ENCODE measurements at regions not wholly inside any gene's neighbourhood (a gene's known extent, or its start where the extent isn't known, plus 50 kb on each side); places are given as distances from the start of the nearest gene placed in this dataset.

DNA sequence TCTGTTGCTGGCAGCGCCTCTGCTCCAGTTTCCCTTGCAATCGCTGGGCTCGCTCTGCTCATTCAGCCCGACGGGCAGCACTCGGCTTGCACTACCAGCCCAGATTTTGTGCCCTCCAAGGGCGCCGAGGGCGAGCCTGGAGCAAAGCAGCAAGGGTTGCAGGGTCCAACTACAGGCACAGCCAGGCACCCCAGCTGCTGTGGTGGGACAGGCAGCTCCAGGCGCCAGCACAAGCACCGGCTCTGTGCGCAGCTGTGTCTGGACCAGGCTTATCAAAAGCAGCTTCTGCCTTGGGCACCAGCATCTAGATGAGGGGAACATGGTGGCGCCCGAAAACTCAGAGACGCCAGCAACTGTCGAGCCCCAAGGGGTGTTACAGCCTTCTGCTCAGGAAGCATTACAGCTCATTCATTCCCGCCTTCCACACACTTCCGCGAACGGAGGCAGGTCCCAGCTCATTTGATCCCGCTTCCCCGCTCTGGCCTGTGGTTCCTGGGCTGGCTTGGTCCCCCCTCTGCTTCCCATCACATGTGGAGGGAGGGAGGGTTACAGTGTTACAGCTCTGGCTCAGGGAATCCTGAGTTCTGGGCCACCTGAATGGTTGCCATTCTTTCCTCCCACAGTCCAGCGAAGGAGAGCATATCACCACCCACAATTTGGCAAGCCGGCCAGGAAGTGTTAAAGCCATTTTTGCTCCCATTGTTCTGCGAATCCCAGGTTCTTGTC is 409.9 kb upstream of the ALCAM start:
- Histone ChIP-seq H3K9ac (ENCODE audit: low read depth, low read length, poor library complexity) (no peak overlapping the region), H3K14ac (ENCODE audit: low read length) (peak overlapping the region; percentile 63), H3K4ac (ENCODE audit: low read length) (no peak overlapping the region), H4K91ac (ENCODE audit: low read depth, low read length, poor library complexity) (peak overlapping the region; percentile 72), H2BK5ac (ENCODE audit: low read length) (no peak overlapping the region), H3K79me1 (ENCODE audit: low read depth, low read length) (no peaks in the 10 kb centered on the region), H2AK5ac (ENCODE audit: low read depth, low read length) (peak overlapping the region; percentile 70), H3K4me2 (ENCODE audit: insufficient read depth, low read length, poor library complexity, severe bottlenecking) (no peak overlapping the region), H2BK15ac (ENCODE audit: low read length) (no peak overlapping the region), H2AFZ (ENCODE audit: low read length) (peak overlapping the region; percentile 20), H3K27ac (replicated peaks; ENCODE audit: low read length) (no peak overlapping the region), H3K18ac (ENCODE audit: low read length) (peak overlapping the region; percentile 85), H3K36me3 (replicated peaks in 1 of 2; ENCODE audit: control insufficient read depth in 2 of 2, insufficient read depth in 2 of 2, low read length in 2 of 2) (no peaks in the 10 kb centered on the region), H3K4me1 (ENCODE audit: control insufficient read depth in 2 of 2, insufficient read depth in 1 of 2, low read depth in 1 of 2, low read length in 2 of 2) (peaks cover 0 to 5% of the 10 kb centered on the region in 2 donors), H2BK120ac (ENCODE audit: low read depth, low read length) (no peak overlapping the region), H4K8ac (ENCODE audit: low read depth, low read length) (peak overlapping the region; percentile 74), H3K9me3 (replicated peaks in 1 of 2; ENCODE audit: control insufficient read depth in 2 of 2, insufficient read depth in 1 of 2, low read depth in 1 of 2, low read length in 2 of 2) (no peaks in the 10 kb centered on the region), H3K23ac (ENCODE audit: low read depth, low read length, poor library complexity) (no peak overlapping the region), H2BK12ac (ENCODE audit: low read length) (no peak overlapping the region), H3K4me3 (ENCODE audit: low read length in 2 of 2) (peak overlapping the region in 1 of 2 donors; percentile 67), H3K27me3 (ENCODE audit: control insufficient read depth in 3 of 3, insufficient read depth in 3 of 3, low read depth in 1 of 3, low read length in 3 of 3) (no peaks in the 10 kb centered on the region)
- no CpG with 5 or more reads among the region's 25 CpGs for WGBS, 2 donors (ENCODE audit: extremely low coverage in 2 of 2, insufficient read length in 2 of 2, insufficient replicate concordance in 1 of 2)
- no peak for DNase-seq (ENCODE audit: low spot score)

GRCh38 chr3:104960579-104960978 is 406.1 kb upstream of the ALCAM start:
- H2BK15ac ChIP-seq (ENCODE audit: low read length) = no peak overlapping the region
- no peaks in the 10 kb centered on the region for H3K27me3 ChIP-seq (ENCODE audit: control insufficient read depth in 3 of 3, insufficient read depth in 3 of 3, low read depth in 1 of 3, low read length in 3 of 3)
- H3K79me1 ChIP-seq (ENCODE audit: low read depth, low read length) = no peaks in the 10 kb centered on the region
- no peak overlapping the region for H3K9ac ChIP-seq (ENCODE audit: low read depth, low read length, poor library complexity)
- H3K23ac ChIP-seq (ENCODE audit: low read depth, low read length, poor library complexity) = no peak overlapping the region
- no peak overlapping the region for H2BK5ac ChIP-seq (ENCODE audit: low read length)
- no peak overlapping the region for H4K8ac ChIP-seq (ENCODE audit: low read depth, low read length)
- H2AFZ ChIP-seq (ENCODE audit: low read length) = peak overlapping the region; percentile 19
- no peak overlapping the region for H2AK5ac ChIP-seq (ENCODE audit: low read depth, low read length)
- H3K4me1 ChIP-seq (ENCODE audit: control insufficient read depth in 2 of 2, insufficient read depth in 1 of 2, low read depth in 1 of 2, low read length in 2 of 2) = peaks cover 3 to 7% of the 10 kb centered on the region in 2 donors
- no peaks in the 10 kb centered on the region for H3K36me3 ChIP-seq (replicated peaks in 1 of 2; ENCODE audit: control insufficient read depth in 2 of 2, insufficient read depth in 2 of 2, low read length in 2 of 2)
- no peak overlapping the region for H3K27ac ChIP-seq (replicated peaks; ENCODE audit: low read length)
- no peak overlapping the region for H3K14ac ChIP-seq (ENCODE audit: low read length)
- no peaks in the 10 kb centered on the region for H3K9me3 ChIP-seq (replicated peaks in 1 of 2; ENCODE audit: control insufficient read depth in 2 of 2, insufficient read depth in 1 of 2, low read depth in 1 of 2, low read length in 2 of 2)
- H4K91ac ChIP-seq (ENCODE audit: low read depth, low read length, poor library complexity) = no peak overlapping the region
- no peak for DNase-seq (ENCODE audit: low spot score)
- WGBS, 2 donors (ENCODE audit: extremely low coverage in 2 of 2, insufficient read length in 2 of 2, insufficient replicate concordance in 1 of 2) = no CpG with 5 or more reads among the region's 2 CpGs
- H2BK120ac ChIP-seq (ENCODE audit: low read depth, low read length) = no peak overlapping the region
- H3K4me3 ChIP-seq (ENCODE audit: low read length in 2 of 2) = no peak overlapping the region
- no peak overlapping the region for H2BK12ac ChIP-seq (ENCODE audit: low read length)
- H3K4ac ChIP-seq (ENCODE audit: low read length) = no peak overlapping the region
- no peak overlapping the region for H3K18ac ChIP-seq (ENCODE audit: low read length)
- H3K4me2 ChIP-seq (ENCODE audit: insufficient read depth, low read length, poor library complexity, severe bottlenecking) = no peak overlapping the region

GRCh38 chr3:104961851-104962250 is 404.9 kb upstream of the ALCAM start:
- Histone ChIP-seq H3K27me3 (ENCODE audit: control insufficient read depth in 3 of 3, insufficient read depth in 3 of 3, low read depth in 1 of 3, low read length in 3 of 3) (no peaks in the 10 kb centered on the region), H3K23ac (ENCODE audit: low read depth, low read length, poor library complexity) (no peak overlapping the region), H3K9me3 (replicated peaks in 1 of 2; ENCODE audit: control insufficient read depth in 2 of 2, insufficient read depth in 1 of 2, low read depth in 1 of 2, low read length in 2 of 2) (no peaks in the 10 kb centered on the region), H2BK12ac (ENCODE audit: low read length) (no peak overlapping the region), H4K8ac (ENCODE audit: low read depth, low read length) (no peak overlapping the region), H3K36me3 (replicated peaks in 1 of 2; ENCODE audit: control insufficient read depth in 2 of 2, insufficient read depth in 2 of 2, low read length in 2 of 2) (no peaks in the 10 kb centered on the region), H2AFZ (ENCODE audit: low read length) (peak overlapping the region; percentile 78), H2AK5ac (ENCODE audit: low read depth, low read length) (no peak overlapping the region), H3K27ac (replicated peaks; ENCODE audit: low read length) (peak overlapping the region; percentile 52), H3K4ac (ENCODE audit: low read length) (no peak overlapping the region), H3K4me1 (ENCODE audit: control insufficient read depth in 2 of 2, insufficient read depth in 1 of 2, low read depth in 1 of 2, low read length in 2 of 2) (peaks cover 3 to 7% of the 10 kb centered on the region in 2 donors), H3K4me3 (ENCODE audit: low read length in 2 of 2) (no peak overlapping the region), H3K14ac (ENCODE audit: low read length) (no peak overlapping the region), H3K18ac (ENCODE audit: low read length) (no peak overlapping the region), H4K91ac (ENCODE audit: low read depth, low read length, poor library complexity) (no peak overlapping the region), H3K4me2 (ENCODE audit: insufficient read depth, low read length, poor library complexity, severe bottlenecking) (no peak overlapping the region), H2BK120ac (ENCODE audit: low read depth, low read length) (no peak overlapping the region), H3K79me1 (ENCODE audit: low read depth, low read length) (no peaks in the 10 kb centered on the region), H2BK5ac (ENCODE audit: low read length) (no peak overlapping the region), H2BK15ac (ENCODE audit: low read length) (no peak overlapping the region), H3K9ac (ENCODE audit: low read depth, low read length, poor library complexity) (no peak overlapping the region)
- no peak for DNase-seq (ENCODE audit: low spot score)
- WGBS, 2 donors (ENCODE audit: extremely low coverage in 2 of 2, insufficient read length in 2 of 2, insufficient replicate concordance in 1 of 2) = no CpG with 5 or more reads among the region's 1 CpG

DNA sequence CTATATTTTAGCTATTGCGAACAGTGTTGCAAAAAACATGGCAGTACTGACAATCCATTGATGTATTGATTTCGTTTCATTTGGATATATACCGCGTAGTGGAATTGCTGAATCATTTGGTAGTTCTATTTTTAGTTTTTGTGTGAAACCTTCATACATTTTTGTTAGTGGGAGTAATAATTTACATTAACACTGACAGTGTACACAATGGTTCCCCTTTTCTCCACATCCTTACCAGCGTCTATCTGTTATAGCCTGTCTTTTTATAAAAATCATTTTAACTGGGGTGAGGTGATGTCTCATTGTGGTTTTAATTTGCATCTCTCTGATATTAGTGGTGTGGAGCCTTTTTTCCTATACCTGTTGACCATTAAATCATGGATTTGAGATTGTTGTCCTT is 392.4 kb upstream of the ALCAM start:
- Histone ChIP-seq H2BK15ac (ENCODE audit: low read length) (no peak overlapping the region), H3K18ac (ENCODE audit: low read length) (no peak overlapping the region), H3K79me1 (ENCODE audit: low read depth, low read length) (no peaks in the 10 kb centered on the region), H3K27ac (replicated peaks; ENCODE audit: low read length) (no peak overlapping the region), H3K4me2 (ENCODE audit: insufficient read depth, low read length, poor library complexity, severe bottlenecking) (no peak overlapping the region), H2BK12ac (ENCODE audit: low read length) (no peak overlapping the region), H2BK120ac (ENCODE audit: low read depth, low read length) (no peak overlapping the region), H4K91ac (ENCODE audit: low read depth, low read length, poor library complexity) (no peak overlapping the region), H3K4me1 (ENCODE audit: control insufficient read depth in 2 of 2, insufficient read depth in 1 of 2, low read depth in 1 of 2, low read length in 2 of 2) (peaks cover 0 to 6% of the 10 kb centered on the region in 2 donors), H3K23ac (ENCODE audit: low read depth, low read length, poor library complexity) (no peak overlapping the region), H2BK5ac (ENCODE audit: low read length) (no peak overlapping the region), H4K8ac (ENCODE audit: low read depth, low read length) (no peak overlapping the region), H3K27me3 (ENCODE audit: control insufficient read depth in 3 of 3, insufficient read depth in 3 of 3, low read depth in 1 of 3, low read length in 3 of 3) (no peaks in the 10 kb centered on the region), H3K9me3 (replicated peaks in 1 of 2; ENCODE audit: control insufficient read depth in 2 of 2, insufficient read depth in 1 of 2, low read depth in 1 of 2, low read length in 2 of 2) (peaks cover 3 to 13% of the 10 kb centered on the region in 2 donors), H3K14ac (ENCODE audit: low read length) (no peak overlapping the region), H3K9ac (ENCODE audit: low read depth, low read length, poor library complexity) (no peak overlapping the region), H2AFZ (ENCODE audit: low read length) (no peak overlapping the region), H2AK5ac (ENCODE audit: low read depth, low read length) (no peak overlapping the region), H3K36me3 (replicated peaks in 1 of 2; ENCODE audit: control insufficient read depth in 2 of 2, insufficient read depth in 2 of 2, low read length in 2 of 2) (no peaks in the 10 kb centered on the region), H3K4me3 (ENCODE audit: low read length in 2 of 2) (no peak overlapping the region), H3K4ac (ENCODE audit: low read length) (no peak overlapping the region)
- WGBS, 2 donors (ENCODE audit: extremely low coverage in 2 of 2, insufficient read length in 2 of 2, insufficient replicate concordance in 1 of 2) = no CpG with 5 or more reads among the region's 5 CpGs
- no peak for DNase-seq (ENCODE audit: low spot score)
